Upper lobe of left lung (tissue), 6 donors: ENCODE measurements at regions not wholly inside any gene's neighbourhood (a gene's known extent, or its start where the extent isn't known, plus 50 kb on each side); places are given as distances from the start of the nearest gene placed in this dataset.
"Not testable (repeated sequence)": the region's sequence is repeated elsewhere in the genome, so short reads cannot be mapped to it uniquely, and the experiment has no call there.

Experiments used
- ATAC-seq, 2 donors: fragments of 200-7000 bp; cut with Tn5 transposase; one replicate each; pipeline ENCODE4 v1.9.1; 2022; ENCODE audit warnings: mild to moderate bottlenecking in 2 of 2, moderate library complexity in 2 of 2; ENCODE audit not compliant: low FRiP score in 2 of 2
- DNase-seq, 2 donors: peaks; one replicate each; pipeline ENCODE4 v3.0.0-alpha.2; 2019 to 2020
- H3K27ac ChIP-seq, 4 donors: fragments of 200-600 bp; sonication (generic); one replicate each; pipeline ENCODE4 v1.5.1; 2016 to 2019
- H3K27me3 ChIP-seq, 4 donors: fragments of 200-600 bp; sonication (generic); one replicate each; pipeline ENCODE4 v1.5.1; 2017 to 2019
- H3K36me3 ChIP-seq, 4 donors: fragments of 200-600 bp; sonication (generic); one replicate each; pipeline ENCODE4 v1.5.1; 2016 to 2019
- H3K4me1 ChIP-seq, 4 donors: fragments of 200-600 bp; sonication (generic); one replicate each; pipeline ENCODE4 v1.5.1; 2018 to 2019
- H3K4me3 ChIP-seq, 4 donors: fragments of 200-600 bp; sonication (generic); one replicate each; pipeline ENCODE4 v1.5.1; 2017 to 2019; ENCODE audit warnings: mild to moderate bottlenecking in 2 of 4, moderate library complexity in 1 of 4
- H3K9me3 ChIP-seq, 4 donors: fragments of 200-600 bp; sonication (generic); one replicate each; pipeline ENCODE4 v1.5.1; 2018 to 2019
- EP300 ChIP-seq, 4 donors: sonication (generic); formaldehyde crosslinking; IDR thresholded peaks; one replicate each; pipeline ENCODE4 v1.5.1; 2017; ENCODE audit warnings: antibody characterized with exemption in 4 of 4, control low read depth in 2 of 4
- POLR2A ChIP-seq, 4 donors: fragments of 450-650 bp; IDR thresholded peaks; one replicate each; pipeline ENCODE4 v1.5.1; 2016 to 2017; ENCODE audit warnings: antibody characterized with exemption in 4 of 4, mild to moderate bottlenecking in 2 of 4
- POLR2AphosphoS5 ChIP-seq, 2 donors: sonication (generic); formaldehyde crosslinking; IDR thresholded peaks; one replicate each; pipeline ENCODE4 v1.5.1; 2017; ENCODE audit warnings: antibody characterized with exemption in 2 of 2
- WGBS, 2 donors: methylation state at CpG; one replicate each; pipeline ENCODE4 v1.1.5; 2017 to 2018; 5-methylcytosine and 5-hydroxymethylcytosine counted together
- TF ChIP-seq, protein P1 (sequence below), 6 experiments: fragments of 450-650 bp in 4 of 6; fragments of 200-600 bp in 2 of 6; sonication (generic) in 2 of 6; IDR thresholded peaks; one replicate each; pipeline ENCODE4 v1.5.1; 2016 to 2019; ENCODE audit warnings: antibody characterized with exemption in 6 of 6
- donor health status: DM: no; HTN: no; CAD: no; lungs with moderate emphysema.
- donor health status: DM: no; HTN: yes; CAD: no; lungs with severe emphysema.

DNA sequence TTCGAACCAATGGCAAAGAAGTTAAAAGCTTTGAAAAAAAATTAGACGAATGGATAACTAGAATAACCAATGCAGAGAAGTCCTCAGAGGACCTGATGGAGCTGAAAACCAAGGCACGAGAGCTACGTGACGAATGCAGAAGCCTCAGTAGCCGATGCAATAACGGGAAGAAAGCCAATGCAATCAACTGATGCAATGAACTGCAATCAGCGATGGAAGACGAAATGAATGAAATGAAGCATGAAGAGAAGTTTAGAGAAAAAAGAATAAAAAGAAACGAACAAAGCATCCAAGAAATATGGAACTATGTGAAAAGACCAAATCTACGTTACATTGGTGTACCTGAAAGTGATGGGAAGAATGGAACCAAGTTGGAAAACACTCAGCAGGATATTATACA lies 52.6 kb upstream of the MRPS30 start:
- 87 to 92% methylated on average over 11 of the region's 11 CpGs for WGBS, 2 donors
- H3K4me3 ChIP-seq, H3K9me3 ChIP-seq, H3K4me1 ChIP-seq, ATAC-seq, DNase-seq, H3K27me3 ChIP-seq, H3K36me3 ChIP-seq, H3K27ac ChIP-seq: not testable (repeated sequence)

DNA sequence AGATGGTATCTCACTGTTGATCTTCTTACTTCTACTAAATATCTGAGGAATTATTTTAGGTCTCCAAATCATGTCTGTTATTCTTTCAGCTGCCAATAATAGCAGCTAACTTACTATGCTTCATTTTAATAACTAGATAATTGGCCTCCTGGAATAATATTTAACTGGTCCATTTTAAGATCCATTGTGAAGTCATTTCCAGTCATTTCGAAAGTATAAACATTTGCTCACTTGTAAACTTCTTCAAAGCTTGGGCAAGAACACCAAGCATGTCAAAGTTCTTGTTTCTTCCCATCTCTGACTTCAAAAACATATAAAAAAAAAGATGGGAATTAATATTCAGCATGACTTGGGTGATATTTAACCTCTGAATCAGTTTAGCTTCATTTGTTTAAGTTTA lies 61.4 kb upstream of the MRPS30 start:
- no peak overlapping the region for H3K27ac ChIP-seq
- no peaks in the 10 kb centered on the region for H3K4me1 ChIP-seq
- 25 to 39% methylated on average over 1 of the region's 1 CpG for WGBS, 2 donors
- ATAC-seq (no peak), DNase-seq (no peak)
- H3K36me3 ChIP-seq = no peaks in the 10 kb centered on the region
- TF ChIP-seq POLR2A (IDR thresholded peaks at IDR 0.05) (no peak), POLR2AphosphoS5 (IDR thresholded peaks at IDR 0.05) (no peak), EP300 (IDR thresholded peaks at IDR 0.05) (no peak)
- TF ChIP-seq, protein P1, sequence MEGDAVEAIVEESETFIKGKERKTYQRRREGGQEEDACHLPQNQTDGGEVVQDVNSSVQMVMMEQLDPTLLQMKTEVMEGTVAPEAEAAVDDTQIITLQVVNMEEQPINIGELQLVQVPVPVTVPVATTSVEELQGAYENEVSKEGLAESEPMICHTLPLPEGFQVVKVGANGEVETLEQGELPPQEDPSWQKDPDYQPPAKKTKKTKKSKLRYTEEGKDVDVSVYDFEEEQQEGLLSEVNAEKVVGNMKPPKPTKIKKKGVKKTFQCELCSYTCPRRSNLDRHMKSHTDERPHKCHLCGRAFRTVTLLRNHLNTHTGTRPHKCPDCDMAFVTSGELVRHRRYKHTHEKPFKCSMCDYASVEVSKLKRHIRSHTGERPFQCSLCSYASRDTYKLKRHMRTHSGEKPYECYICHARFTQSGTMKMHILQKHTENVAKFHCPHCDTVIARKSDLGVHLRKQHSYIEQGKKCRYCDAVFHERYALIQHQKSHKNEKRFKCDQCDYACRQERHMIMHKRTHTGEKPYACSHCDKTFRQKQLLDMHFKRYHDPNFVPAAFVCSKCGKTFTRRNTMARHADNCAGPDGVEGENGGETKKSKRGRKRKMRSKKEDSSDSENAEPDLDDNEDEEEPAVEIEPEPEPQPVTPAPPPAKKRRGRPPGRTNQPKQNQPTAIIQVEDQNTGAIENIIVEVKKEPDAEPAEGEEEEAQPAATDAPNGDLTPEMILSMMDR (IDR thresholded peaks at IDR 0.05) = no peak
- no peaks in the 10 kb centered on the region for H3K9me3 ChIP-seq
- no peak overlapping the region for H3K4me3 ChIP-seq
- no peaks in the 10 kb centered on the region for H3K27me3 ChIP-seq

DNA sequence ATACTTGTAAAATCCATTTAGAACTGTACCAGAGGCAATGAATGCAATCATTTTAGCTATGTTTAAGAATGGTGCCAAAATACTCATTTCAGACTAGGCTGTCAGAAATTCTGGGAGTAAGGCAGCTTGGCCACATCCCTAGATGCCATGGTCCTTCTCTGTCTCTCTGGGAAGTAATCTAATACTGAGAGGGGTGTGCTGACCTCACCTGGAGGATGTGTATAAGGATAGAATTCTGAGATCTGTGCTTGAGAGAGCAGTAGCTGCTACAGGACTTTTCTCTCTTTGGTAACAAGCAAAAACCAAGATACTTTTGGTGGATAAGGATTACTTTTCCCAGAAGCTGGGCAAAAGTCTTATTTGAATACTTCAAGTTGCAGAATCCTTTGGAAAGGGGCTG lies 68.1 kb upstream of the MRPS30 start:
- H3K4me3 ChIP-seq = no peak overlapping the region
- ATAC-seq (no peak), DNase-seq (no peak)
- H3K27me3 ChIP-seq = no peaks in the 10 kb centered on the region
- no peaks in the 10 kb centered on the region for H3K9me3 ChIP-seq
- H3K4me1 ChIP-seq = no peaks in the 10 kb centered on the region
- TF ChIP-seq, protein P1 (IDR thresholded peaks at IDR 0.05) = no peak
- TF ChIP-seq EP300 (IDR thresholded peaks at IDR 0.05) = no peak
- TF ChIP-seq POLR2A (IDR thresholded peaks at IDR 0.05) = no peak
- no peak for TF ChIP-seq POLR2AphosphoS5 (IDR thresholded peaks at IDR 0.05)
- H3K27ac ChIP-seq = no peak overlapping the region
- no peaks in the 10 kb centered on the region for H3K36me3 ChIP-seq

DNA sequence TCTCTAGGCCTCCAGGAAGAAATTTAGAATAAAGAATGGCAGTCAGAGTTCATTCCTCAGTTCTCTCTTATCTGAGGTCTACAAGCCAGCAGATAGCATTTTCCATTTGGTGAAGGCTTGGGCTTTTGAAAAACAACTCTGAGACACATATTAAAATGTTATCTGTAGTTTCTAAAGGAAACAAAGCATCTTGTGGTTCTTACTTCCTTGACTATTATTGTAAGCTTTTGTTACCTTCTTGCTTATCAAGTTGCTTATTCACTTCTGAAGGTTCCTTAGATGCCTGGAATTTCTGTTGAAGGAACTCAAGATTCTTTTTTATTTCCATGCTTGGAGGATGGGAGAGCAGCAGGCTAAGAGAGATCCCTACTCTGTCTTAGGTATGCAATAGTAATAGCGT lies 79.2 kb upstream of the MRPS30 start:
- H3K4me1 ChIP-seq = no peaks in the 10 kb centered on the region
- H3K27me3 ChIP-seq = no peaks in the 10 kb centered on the region
- no peak overlapping the region for H3K4me3 ChIP-seq
- 89% methylated on average over 1 of the region's 1 CpG for WGBS, 2 donors
- DNase-seq = no peak
- H3K27ac ChIP-seq = no peak overlapping the region
- no peak for TF ChIP-seq POLR2A (IDR thresholded peaks at IDR 0.05)
- no peak for TF ChIP-seq POLR2AphosphoS5 (IDR thresholded peaks at IDR 0.05)
- TF ChIP-seq EP300 (IDR thresholded peaks at IDR 0.05) = no peak
- TF ChIP-seq, protein P1 (IDR thresholded peaks at IDR 0.05) = no peak
- no peaks in the 10 kb centered on the region for H3K9me3 ChIP-seq
- no peak for ATAC-seq
- H3K36me3 ChIP-seq = no peaks in the 10 kb centered on the region

DNA sequence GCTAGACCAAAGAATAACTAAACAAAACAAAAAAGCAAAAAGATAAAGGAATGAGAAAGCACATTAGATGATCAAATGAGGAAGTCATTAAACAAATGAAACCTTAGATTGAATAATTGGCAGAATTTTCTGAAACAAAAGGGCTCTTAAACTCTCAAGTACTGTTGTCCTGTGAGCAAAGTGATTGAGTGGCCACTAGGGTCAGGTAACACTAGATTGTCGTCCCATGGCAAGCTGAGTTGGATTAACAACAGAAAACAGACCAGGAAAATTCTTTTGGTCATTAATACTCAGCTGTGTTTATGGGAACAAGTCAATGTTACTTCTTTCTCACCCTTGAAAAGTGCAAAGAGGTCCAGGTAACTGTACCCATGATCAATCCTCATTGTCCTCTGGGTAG lies 81.6 kb upstream of the MRPS30 start:
- ATAC-seq (no peak), DNase-seq (no peak)
- no peaks in the 10 kb centered on the region for H3K36me3 ChIP-seq
- H3K4me3 ChIP-seq = no peak overlapping the region
- no peaks in the 10 kb centered on the region for H3K9me3 ChIP-seq
- no peaks in the 10 kb centered on the region for H3K27me3 ChIP-seq
- H3K4me1 ChIP-seq = no peaks in the 10 kb centered on the region
- no peak overlapping the region for H3K27ac ChIP-seq
- TF ChIP-seq POLR2A (IDR thresholded peaks at IDR 0.05) (no peak), EP300 (IDR thresholded peaks at IDR 0.05) (no peak)
- TF ChIP-seq, protein P1 (IDR thresholded peaks at IDR 0.05) = no peak
- WGBS, 2 donors = 19 to 21% methylated on average over 1 of the region's 1 CpG
